ENCODE measurements at regions not wholly inside any gene's neighbourhood (a gene's known extent, or its start where the extent isn't known, plus 50 kb on each side); places are given as distances from the start of the nearest gene placed in this dataset.

- Histone ChIP-seq H3K4me1 (peaks cover 0 to 11% (median 7%) of the 10 kb centered on the region in 4 donors), H3K27me3 (no peaks in the 10 kb centered on the region), H3K9me3 (no peaks in the 10 kb centered on the region), H3K36me3 (no peaks in the 10 kb centered on the region), H3K4me3 (no peak overlapping the region), H3K27ac (replicated peaks in 1 of 4) (no peak overlapping the region)
- 89% methylated on average over 3 of the region's 3 CpGs for WGBS
- intact Hi-C loops (cut with DNase I): no loop called here
- TF ChIP-seq, protein P1, sequence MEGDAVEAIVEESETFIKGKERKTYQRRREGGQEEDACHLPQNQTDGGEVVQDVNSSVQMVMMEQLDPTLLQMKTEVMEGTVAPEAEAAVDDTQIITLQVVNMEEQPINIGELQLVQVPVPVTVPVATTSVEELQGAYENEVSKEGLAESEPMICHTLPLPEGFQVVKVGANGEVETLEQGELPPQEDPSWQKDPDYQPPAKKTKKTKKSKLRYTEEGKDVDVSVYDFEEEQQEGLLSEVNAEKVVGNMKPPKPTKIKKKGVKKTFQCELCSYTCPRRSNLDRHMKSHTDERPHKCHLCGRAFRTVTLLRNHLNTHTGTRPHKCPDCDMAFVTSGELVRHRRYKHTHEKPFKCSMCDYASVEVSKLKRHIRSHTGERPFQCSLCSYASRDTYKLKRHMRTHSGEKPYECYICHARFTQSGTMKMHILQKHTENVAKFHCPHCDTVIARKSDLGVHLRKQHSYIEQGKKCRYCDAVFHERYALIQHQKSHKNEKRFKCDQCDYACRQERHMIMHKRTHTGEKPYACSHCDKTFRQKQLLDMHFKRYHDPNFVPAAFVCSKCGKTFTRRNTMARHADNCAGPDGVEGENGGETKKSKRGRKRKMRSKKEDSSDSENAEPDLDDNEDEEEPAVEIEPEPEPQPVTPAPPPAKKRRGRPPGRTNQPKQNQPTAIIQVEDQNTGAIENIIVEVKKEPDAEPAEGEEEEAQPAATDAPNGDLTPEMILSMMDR (IDR thresholded peaks at IDR 0.05): no peak
- DNase-seq (ENCODE audit: extremely low spot score): no peak
Observed at GRCh38 chr15:36406366-36406765, 173.1 kb upstream of the CDIN1 start.

DNA sequence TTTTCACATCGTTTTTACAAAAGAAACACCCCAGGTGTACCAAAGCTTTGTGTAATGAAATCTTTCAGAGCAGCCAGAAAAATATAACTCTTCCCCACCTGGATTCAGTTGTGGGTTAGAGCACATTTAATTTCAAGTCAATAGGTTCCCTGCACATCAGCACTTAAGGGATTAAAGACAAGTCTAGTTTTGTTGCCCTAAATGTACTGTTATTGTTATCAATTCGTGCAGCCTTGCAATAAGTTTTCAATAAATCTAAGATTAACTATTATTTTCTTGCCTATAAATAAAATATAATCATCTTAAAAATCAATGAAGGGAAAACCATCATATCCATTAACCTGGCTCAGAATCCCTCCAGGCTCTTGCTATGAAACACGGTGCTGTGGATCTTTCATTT is 172.5 kb upstream of the CDIN1 start:
- WGBS: 72% methylated on average over 3 of the region's 3 CpGs
- intact Hi-C loops (cut with DNase I): no loop called here

DNA sequence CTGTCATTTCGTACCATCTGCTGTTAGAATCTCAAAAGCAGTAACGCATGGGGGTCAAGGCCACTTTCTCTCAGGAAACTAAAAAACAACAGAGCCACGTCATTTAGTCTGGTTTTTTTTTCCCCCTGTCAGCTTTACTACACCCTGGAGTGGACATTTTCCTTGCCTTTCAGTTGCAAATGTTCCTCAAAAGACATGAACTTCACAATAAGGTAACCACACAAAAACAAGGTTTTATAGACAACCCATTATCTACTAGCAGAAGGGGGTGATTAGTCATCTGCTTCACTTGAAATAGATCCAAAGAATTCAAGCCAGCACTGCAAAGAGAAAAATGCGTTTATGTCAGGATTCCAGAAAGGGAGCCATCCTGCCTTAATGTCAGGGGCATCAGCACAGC is 171.8 kb upstream of the CDIN1 start:
- no peak for DNase-seq (ENCODE audit: extremely low spot score)
- Histone ChIP-seq H3K9me3 (no peaks in the 10 kb centered on the region), H3K36me3 (no peaks in the 10 kb centered on the region), H3K27ac (replicated peaks in 1 of 4) (no peak overlapping the region), H3K4me3 (no peak overlapping the region), H3K4me1 (peaks cover 0 to 11% (median 7%) of the 10 kb centered on the region in 4 donors), H3K27me3 (no peaks in the 10 kb centered on the region)
- TF ChIP-seq EP300 (IDR thresholded peaks at IDR 0.05): no peak
- no peak for TF ChIP-seq POLR2AphosphoS5 (IDR thresholded peaks at IDR 0.05)
- no peak for TF ChIP-seq POLR2A (IDR thresholded peaks at IDR 0.05; ENCODE audit: low read depth)
- TF ChIP-seq, protein P1 (IDR thresholded peaks at IDR 0.05): no peak
- WGBS: 37% methylated on average over 4 of the region's 4 CpGs
- intact Hi-C loops (cut with DNase I): no loop called here

More for the DNA sequence above, 172.5 kb upstream of the CDIN1 start:
- H3K27me3 ChIP-seq: no peaks in the 10 kb centered on the region
- no peaks in the 10 kb centered on the region for H3K36me3 ChIP-seq
- H3K27ac ChIP-seq (replicated peaks in 1 of 4): no peak overlapping the region
- TF ChIP-seq, protein P1 (IDR thresholded peaks at IDR 0.05): no peak
- TF ChIP-seq EP300 (IDR thresholded peaks at IDR 0.05): no peak
- TF ChIP-seq POLR2AphosphoS5 (IDR thresholded peaks at IDR 0.05): no peak
- no peak for TF ChIP-seq POLR2A (IDR thresholded peaks at IDR 0.05; ENCODE audit: low read depth)
- no peak for DNase-seq (ENCODE audit: extremely low spot score)
- no peak overlapping the region for H3K4me3 ChIP-seq
- H3K9me3 ChIP-seq: no peaks in the 10 kb centered on the region
- peaks cover 0 to 11% (median 7%) of the 10 kb centered on the region in 4 donors for H3K4me1 ChIP-seq

DNA sequence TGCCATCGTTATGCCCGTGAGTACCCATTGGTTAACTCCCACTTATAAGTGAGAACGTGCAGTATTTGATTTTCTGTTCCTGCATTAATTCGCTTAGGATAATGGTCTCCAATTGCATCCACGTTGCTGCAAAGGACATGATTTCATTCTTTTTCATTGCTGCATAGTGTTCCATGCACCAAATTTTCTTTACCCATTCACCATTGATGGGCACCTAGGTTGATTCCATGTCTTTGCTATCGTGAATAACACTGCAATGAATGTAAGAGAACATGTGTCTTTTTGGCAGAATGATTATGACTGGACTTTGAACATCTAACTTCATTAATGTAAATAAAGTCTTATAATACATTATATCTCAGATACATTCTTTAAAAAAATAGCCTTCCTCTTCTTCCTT is 169.6 kb upstream of the CDIN1 start:
- no peaks in the 10 kb centered on the region for H3K36me3 ChIP-seq
- DNase-seq (ENCODE audit: extremely low spot score): no peak
- intact Hi-C loops (cut with DNase I): no loop called here
- H3K27ac ChIP-seq (replicated peaks in 1 of 4): no peak overlapping the region
- no peaks in the 10 kb centered on the region for H3K27me3 ChIP-seq
- peaks cover 0 to 11% (median 7%) of the 10 kb centered on the region in 4 donors for H3K4me1 ChIP-seq
- TF ChIP-seq POLR2AphosphoS5 (IDR thresholded peaks at IDR 0.05): no peak
- TF ChIP-seq, protein P1 (IDR thresholded peaks at IDR 0.05): no peak
- TF ChIP-seq EP300 (IDR thresholded peaks at IDR 0.05): no peak
- no peak for TF ChIP-seq POLR2A (IDR thresholded peaks at IDR 0.05; ENCODE audit: low read depth)
- H3K4me3 ChIP-seq: no peak overlapping the region
- 92% methylated on average over 6 of the region's 6 CpGs for WGBS
- no peaks in the 10 kb centered on the region for H3K9me3 ChIP-seq

- H3K27me3 ChIP-seq: no peaks in the 10 kb centered on the region
- no peak overlapping the region for H3K27ac ChIP-seq (replicated peaks in 1 of 4)
- 83% methylated on average over 5 of the region's 5 CpGs for WGBS
- no peak overlapping the region for H3K4me3 ChIP-seq
- no peaks in the 10 kb centered on the region for H3K36me3 ChIP-seq
- H3K4me1 ChIP-seq: no peaks in the 10 kb centered on the region
- DNase-seq (ENCODE audit: extremely low spot score): no peak
- intact Hi-C loops (cut with DNase I): no loop called here
- no peaks in the 10 kb centered on the region for H3K9me3 ChIP-seq
- TF ChIP-seq POLR2A (IDR thresholded peaks at IDR 0.05; ENCODE audit: low read depth) (no peak), POLR2AphosphoS5 (IDR thresholded peaks at IDR 0.05) (no peak), EP300 (IDR thresholded peaks at IDR 0.05) (no peak)
- TF ChIP-seq, protein P1 (IDR thresholded peaks at IDR 0.05): no peak
Observed at GRCh38 chr15:36414670-36415069, 164.8 kb upstream of the CDIN1 start.

Measured in esophagus muscularis mucosa (tissue), 4 donors.